ENCODE measurements at regions not wholly inside any gene's neighbourhood (a gene's known extent, or its start where the extent isn't known, plus 50 kb on each side); places are given as distances from the start of the nearest gene placed in this dataset.
"Not testable (repeated sequence)": the region's sequence is repeated elsewhere in the genome, so short reads cannot be mapped to it uniquely, and the experiment has no call there.

DNA sequence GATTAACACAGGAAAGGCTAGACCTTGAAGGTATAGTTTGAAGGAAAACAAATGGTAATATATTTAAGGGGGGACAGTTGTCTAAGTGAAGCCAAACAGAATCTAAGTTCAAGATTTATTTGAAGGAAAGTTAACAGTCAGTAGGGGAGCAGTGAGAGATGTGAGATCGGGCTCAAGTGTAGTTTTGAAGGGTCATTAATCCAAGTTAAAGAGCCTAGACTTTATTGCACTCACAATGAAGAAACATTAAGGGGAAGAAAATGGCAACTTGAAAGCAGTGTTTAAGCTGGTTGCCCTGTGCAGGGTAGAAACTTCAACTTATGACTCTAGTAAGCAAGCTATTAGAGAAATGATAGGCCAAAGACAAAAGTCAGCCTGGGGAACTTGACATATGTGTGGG, 1952.2 kb downstream of the PCDH7 start:
- DNase-seq: no peak

DNA sequence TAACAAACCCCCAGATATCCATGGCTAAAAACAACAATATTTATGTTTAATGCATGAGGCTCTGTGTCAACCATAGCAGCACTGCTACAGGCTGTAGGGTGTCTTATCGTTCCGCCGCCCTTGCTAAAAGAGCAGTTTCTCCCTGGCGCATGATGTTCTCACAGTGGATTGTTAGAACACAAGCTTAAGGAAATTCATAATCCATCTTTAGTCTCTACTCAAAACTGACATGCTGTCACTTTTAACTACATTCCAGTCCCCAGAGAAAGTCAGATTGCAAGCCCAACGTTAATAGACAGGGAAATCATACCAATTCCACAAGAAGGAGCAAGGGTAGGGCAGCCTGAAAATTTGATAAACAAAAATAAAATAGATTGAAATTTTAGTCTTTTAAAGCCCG, 1960.8 kb downstream of the PCDH7 start:
- DNase-seq: no peak

DNA sequence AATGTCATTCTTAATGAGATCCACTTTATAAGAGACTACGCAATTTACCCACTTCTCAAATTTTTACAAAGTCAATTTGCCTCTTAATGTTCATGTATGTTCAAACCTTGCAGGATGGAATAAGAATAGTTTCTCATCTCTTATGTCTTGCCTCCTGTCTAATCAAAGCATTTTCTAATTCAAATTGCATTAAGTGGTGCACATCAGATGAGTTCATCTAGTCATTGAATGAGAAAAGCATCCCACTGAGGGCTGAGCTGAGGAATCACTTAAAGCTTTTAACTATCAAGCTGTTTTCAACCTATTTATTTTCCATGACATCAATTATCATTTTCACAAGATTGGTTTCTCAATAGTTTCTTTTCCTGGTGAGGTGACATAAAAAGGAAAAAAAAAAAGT, 1964.0 kb downstream of the PCDH7 start:
- DNase-seq: no peak

DNA sequence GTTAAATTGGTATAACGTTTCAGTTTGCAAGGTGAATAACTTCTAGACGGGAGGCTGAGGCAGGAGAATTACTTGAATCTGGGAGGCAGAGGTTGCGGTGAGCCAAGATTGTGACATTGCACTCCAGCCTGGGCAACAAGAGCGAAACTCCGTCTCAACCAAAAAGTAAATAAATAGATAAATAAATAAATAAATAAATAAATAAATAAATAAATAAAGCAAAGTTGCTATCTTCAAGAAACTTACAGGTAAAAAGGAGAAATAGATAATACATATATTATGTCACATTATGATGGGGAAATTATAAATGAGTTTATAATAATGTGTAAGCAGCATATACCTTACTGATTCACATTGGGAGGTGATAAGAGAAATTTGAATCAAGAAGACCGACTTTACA, 1966.0 kb downstream of the PCDH7 start:
- no peak for DNase-seq

DNA sequence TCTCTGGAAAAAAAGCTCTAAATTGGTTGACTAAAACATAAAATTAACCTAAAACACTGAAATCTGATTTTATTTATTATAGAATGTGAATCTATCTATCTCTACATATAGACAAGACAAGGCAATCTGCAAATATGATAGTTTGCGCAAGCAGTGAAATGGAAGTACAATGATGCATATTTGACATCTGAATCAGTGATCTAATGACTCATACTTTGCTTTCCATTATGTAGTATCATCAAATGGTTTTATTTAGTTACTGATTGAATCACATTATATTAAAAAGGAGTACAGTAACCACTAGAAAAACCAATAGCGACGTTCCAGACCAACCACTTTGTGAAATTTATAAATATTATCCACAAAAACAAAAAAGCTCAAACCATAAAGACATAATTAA, 1969.3 kb downstream of the PCDH7 start:
- DNase-seq: no peak

DNA sequence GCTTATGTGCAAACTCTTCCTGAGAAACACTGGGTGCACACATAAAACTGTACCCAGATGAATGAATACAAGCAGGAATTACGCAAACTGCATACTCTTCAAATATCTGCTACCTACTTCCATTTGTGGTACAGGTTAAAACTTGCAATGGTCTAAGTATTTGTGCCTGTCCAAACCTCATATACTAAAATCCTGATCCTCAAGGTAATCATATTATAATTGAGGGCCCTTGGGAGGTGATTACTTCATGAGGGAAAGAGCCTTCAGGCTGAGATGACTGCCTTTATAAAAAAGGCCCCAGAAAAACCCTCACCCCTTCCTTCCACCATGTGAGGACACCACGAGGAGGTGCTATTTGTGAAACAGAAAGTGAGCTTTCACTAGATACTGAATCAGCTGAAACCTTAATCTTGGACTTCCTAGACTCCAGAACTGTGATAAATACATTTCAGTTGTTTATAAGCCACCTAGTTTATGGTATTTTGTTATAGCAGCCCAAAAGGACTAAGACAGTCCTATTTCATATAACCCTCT, 1977.2 kb downstream of the PCDH7 start:
- no peak for DNase-seq

DNA sequence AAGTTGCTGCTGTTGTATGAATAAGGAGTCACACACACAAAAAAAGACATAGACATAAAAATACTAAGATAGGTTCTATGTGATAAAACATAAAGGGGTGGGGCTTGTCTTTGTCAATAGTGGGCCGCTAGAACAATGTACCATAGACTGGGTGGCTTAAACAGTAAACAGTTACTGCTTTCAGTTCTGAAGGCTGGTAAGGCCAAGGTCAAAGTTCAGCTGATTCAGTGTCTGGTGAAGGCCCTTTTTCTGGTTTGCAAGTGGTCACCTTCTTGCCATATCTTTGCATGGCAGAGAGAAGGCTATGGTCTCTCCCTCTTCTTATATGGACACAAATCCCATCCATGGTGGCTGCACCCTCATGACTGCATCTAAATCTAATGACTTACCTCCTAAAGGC, 1980.7 kb downstream of the PCDH7 start:
- no peak for DNase-seq

DNA sequence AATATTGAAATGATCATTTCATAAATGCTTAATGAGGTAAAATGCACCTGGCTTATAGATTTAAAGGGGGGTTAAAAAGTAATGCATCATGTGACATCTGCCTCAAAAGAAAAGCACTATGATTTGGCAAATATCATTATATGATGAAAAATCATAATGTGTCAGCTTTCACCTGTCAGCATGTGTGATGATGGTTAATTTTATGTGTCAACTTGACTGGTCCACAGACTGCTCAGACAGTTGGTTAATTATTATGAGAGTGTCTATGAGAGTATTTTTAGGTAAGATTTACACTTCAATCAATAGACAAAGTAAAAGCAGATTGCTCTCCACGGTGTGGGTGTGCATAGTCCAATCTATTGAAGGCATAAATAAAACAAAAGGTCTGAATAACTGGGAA, 1986.7 kb downstream of the PCDH7 start:
- no peak for DNase-seq

DNA sequence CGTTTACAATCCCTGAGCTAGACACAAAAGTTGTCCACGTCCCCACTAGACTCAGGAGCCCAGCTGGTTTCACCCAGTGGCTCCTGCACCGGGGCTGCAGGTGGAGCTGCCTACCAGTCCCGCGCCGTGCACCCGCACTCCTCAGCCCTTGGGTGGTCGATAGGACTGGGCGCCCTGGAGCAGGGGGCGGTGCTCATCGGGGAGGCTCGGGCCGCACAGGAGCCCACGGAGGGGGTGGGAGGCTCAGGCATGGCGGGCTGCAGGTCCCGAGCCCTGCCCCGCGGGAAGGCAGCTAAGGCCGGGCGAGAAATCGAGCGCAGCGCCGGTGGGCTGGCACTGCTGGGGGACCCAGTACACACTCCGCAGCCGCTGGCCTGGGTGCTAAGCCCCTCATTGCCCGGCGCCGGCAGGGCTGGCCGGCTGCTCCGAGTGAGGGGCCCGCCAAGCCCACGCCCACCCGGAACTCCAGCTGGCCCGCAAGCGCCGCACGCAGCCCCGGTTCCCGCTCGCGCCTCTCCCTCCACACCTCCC, 1996.0 kb downstream of the PCDH7 start:
- DNase-seq: not testable (repeated sequence)

DNA sequence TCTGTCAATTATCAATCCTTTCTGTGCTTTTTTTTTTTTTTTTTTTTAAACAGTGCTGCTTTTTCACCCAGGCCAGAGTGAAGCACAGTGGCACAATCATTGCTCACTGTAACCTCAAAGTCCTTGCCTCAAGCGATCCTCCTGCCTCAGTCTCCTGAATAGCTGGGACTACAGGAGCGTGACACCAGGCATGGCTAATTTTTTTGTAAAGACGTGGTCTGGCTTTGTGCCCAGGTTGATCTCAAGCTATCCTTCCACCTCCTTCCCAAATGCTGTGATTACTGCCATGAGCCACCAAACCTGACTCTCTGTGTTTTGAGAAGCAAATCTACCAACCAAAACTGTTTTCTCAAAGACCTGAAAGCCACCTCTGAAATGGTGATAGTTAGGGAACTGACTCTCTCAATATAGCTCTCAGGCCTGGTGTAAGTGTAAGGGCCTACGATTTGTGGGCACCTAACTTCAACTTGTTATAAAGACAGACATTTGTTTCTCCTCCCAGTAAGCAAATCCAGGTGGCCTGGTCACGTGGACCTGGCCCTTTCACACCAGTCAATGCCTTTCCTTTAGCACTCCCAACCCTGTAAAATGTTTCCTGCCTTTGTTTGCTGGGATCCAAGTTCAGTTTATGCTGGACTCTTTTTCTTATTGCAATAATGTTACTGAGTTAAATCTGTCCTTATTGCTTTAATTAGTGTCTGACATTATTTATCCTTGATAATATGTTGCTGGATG, 2015.9 kb downstream of the PCDH7 start:
- DNase-seq: no peak

DNA sequence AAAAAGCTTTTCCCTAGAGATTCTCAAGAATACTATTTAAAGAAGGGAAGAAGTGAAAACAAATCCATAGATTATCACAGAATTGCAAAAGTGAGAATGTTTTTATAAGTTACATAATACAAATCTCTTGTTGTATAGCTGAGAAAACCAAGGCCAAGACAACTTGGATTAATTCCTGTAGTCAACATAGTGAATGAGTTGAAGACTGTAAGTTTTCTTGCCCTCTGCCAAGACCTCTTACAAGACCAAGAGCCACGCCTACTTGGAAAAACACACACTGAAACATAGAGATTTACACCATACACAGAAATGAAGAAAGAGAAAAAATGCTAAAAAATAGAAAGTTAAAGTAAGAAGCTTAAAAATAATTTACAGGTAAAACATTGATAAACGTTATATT, 2024.0 kb downstream of the PCDH7 start:
- DNase-seq: no peak

DNA sequence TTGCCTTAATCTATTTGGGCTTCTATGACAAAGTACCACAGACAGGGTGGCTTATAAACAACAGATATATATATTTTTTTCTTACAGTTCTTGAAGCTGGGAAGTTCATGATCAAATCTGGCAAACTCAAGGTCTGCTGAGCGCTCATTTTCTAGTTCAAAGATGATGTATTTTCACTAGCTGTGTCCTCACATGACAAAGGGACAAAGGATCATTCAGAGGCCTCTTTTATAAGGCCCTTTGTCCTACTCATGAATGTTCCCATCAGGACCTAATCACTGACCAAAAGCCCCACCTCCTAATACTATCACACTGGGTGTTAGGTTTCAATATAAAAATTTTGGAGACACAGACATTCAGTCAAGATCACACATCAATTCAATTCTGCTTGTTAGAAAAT, 2025.2 kb downstream of the PCDH7 start:
- DNase-seq: no peak

DNA sequence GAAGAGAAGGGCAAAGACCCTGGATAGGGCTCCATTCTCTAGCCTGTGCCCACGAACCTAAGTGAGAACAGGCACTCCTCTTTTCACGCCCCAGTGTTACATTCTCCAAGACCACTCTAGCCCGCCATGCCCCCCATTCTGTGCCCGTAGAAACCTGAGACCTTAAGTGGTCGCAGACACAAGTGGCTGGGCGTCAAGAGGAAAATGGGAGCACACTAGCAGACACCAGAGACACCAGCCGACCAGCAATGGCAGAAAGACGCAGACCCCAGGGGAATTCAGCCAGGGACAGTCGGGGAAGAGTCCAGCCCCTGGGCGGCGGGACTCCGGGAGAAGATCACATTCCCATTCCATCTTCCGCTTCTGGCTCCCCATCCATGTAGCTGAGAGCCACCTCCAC, 2027.9 kb downstream of the PCDH7 start:
- no peak for DNase-seq

DNA sequence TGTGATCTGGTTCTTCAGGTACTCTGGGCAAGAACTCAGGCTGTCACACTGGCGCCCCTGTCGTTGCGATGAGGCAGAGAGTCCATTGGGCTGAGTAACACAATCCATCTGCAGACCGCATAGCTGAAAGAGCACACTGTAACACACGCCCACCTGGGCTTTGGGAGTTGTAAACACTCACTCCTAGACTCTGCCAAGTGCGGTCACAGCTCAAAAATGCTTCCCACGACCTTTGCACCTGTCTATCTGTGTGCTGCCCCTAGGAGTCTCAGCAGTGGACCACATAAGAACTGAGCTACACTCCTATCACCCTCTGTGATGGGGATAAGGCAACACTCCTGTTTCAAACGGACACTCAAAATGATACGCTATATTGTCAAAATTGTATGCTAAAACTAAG, 2028.3 kb downstream of the PCDH7 start:
- no peak for DNase-seq

DNA sequence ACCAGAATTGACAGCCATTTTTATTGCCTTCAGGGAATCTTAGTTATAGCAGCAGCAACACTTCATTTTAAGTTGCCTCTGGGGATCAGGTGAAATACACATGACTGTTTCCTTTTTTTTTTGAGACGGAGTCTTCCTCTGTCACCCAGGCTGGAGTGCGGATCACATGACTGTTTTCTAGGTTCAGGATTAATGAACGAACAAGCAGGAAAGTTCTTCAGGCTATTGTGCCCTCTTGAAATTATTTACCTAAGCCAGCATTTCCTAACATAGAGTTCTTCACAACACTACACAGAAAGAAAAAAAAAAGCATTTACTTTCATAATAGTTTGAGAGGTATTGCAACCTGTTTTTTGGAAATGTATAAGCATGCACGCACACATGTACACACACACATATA, 2032.8 kb downstream of the PCDH7 start:
- DNase-seq: no peak

DNA sequence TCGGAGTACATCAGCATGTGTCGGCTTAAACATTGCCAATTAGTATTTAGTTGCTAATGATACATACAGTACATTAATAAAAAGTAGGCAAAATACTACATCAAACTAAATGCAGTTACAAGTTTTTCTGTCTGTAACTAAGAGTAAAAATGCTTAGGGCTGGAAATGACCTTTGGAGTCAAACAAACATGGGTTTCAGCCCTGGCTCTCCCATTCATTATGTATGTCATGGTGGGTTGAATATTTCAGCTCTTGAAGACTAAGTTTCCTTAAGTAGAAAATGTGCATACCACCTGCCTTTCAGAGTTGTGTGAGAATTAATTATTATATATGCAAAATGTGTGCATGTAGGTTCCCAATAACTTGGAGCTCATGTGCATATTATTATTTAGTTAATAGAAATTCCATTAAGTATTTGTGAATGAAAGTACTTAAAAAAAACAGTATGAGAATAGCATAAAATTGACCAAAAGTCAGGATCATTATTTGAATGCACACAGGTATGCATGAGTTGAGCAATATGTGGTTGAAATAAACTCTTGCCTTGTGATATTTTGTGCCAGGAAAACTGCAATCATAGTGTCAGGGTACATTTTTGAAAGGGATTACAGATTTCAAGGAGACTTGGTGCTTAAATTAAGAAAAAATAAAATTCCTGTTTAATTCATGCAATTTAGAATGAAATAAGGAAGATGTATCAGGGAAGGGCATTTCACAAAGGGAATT, 2048.7 kb downstream of the PCDH7 start:
- no peak for DNase-seq

DNA sequence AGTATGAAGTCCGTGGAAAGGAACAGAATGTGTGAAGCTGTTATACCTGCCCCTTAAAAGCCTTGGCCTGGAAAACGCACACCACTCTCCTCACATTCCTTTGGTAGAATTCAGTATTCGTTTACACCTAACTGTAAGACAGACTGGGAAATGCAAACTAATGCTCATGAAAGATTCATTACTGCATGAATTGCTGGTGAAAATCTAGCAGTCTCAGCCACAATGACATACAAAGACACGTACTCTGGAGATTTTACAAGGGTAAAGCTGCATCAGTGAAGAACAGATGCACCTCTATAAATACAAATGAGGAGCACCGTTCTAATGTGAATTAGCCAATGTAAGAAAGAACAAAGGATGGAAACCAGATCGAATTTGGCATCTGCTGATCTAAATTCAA, 2051.3 kb downstream of the PCDH7 start:
- DNase-seq: no peak

DNA sequence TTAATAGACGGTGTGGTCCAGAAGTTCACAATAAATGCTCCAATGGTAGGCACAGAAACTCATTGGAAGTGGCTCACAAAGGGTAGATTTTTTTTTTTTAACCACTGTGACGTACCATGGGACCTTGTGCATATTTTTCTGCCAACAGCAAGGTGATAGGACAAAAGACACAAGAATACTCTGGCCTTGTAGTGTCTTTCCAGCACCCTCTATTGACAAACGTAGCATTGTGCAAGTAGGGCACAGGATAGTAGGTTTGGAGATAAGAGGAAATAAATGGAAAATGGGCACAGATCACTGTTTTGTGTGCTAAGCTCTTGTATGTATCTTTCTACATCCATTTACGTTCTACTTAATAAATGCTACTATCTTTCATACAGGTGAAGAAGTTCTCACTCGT, 2054.9 kb downstream of the PCDH7 start:
- DNase-seq: no peak

DNA sequence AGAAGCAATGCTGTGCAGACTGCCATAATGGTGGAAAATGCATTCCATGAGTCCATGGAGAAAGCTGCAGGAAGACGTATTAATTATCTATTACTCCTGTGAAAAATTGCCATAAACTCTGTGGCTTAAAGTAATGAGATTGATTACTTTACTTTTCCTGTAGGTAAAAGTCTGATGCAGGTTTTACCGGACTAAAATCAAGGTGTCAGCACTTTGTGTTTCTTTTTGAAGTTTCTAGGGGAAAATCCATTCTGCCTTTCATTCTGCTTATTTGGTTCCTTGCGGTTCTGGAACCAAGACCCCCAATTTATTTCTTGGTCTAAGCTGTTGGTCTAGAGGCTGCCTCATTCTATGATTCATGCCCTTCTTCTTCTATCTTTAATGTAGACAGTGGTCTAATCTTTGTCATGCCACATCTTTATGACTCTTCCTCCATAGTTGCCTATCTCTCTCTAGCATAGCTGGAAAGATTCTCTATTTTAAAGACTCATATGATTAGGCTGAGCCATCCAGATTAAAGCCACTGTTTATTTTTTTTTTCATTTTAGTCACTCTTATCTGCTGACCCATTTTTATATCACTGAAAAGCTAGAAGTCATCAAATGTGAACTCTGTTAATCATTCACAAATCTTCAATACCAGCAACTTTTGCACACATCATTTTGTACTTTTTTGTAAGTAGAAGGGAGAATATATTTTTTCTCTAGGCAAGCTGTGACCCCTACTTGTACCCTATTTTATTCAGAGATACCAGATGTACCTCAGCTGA, 2056.4 kb downstream of the PCDH7 start:
- no peak for DNase-seq

DNA sequence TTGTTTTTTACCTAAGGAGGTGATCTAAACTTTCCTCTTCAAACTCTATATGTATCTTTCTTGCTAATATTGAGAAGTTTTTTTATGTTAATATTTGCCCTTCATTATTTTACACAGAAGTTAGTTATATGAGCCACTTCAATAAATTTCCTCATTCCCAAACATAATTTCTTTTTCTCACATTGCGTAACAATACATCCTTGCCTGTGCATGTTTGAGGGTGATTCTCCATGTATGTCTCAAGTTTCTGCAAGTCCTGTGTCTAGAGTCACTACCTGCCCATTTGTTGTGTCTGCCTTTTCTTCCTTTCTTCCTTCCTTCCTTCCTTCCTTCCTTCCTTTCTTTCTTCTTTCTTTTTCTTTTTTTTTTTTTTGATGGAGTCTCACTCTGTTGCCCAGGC, 2057.9 kb downstream of the PCDH7 start:
- DNase-seq: no peak

DNA sequence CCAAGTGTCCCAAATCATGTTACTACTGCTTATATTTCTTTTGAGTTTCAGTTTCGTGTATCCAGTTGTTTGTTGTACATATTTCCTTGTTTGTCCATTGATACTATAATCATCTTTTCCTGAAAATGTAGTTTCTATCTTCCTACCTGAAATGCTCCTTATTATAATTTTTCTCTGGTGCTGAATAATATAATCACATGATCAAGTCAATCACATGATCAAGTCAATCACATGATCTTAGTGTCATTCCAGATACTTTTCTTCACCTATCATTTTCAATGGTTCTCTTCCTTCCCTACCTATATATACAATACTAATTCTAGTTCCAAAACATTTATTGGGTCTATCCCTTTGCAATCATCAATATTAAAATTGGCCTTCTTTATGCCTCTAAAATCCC, 2058.8 kb downstream of the PCDH7 start:
- no peak for DNase-seq

DNA sequence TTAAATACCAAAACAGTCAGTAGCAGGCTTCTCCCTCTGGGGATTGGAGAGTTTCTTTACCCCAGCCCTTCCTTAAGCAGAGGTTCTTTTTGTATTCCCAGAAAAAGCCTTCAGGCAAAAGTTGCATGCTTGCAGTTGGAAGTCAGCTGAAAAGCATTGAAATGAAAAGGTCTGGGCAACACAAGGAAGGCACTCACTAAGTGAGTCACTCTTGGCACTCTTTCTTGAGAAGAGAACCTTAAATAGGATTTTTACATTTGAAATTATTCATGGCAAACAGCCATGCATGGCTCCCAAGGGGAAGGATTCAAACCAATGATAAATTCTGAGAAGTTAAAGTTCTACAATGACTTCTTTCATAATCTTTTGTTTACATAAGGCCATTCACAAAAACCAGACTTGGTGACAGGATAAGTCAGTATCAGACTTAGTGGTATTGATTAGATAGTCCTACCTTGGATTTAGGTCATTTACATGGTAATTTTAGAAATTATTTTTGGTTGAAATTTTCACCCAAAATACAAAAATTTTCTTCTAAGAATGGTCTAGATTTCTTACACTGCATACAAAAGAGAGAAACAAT, 2068.9 kb downstream of the PCDH7 start:
- no peak for DNase-seq

DNA sequence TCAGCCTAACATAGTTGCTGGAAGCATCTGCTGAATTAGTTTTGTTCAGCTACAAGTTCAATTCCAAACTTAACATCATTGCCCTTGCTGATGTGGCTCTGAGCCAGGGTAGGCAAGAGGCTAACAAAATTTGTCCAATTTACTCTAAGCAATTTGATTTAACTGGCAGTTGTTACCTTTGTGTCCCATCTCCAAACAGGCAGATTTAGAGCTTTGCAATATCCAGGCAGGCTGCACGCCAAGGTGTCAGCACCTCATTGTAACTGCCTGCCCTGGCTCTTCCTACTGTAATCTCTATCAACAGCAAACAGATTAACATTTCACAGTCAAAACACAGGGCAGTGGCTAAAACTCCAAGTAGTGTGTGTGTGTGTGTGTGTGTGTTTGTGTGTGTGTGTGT, 2070.6 kb downstream of the PCDH7 start:
- DNase-seq: no peak
